SK-N-SH (cell line): ENCODE measurements at regions not wholly inside any gene's neighbourhood (a gene's known extent, or its start where the extent isn't known, plus 50 kb on each side); places are given as distances from the start of the nearest gene placed in this dataset.

Experiments used
- CTCF ChIA-PET: fragments of 300-600, 350-600 bp; formaldehyde crosslinking; extraction: SDS; loops from one replicate; lab custom pipeline; 2021; lab: Yijun Ruan, JAX
- POLR2A ChIA-PET: fragments of 350-600 bp; sonication (Branson Sonifier 250); formaldehyde crosslinking; extraction: SDS; loops from one replicate; lab custom pipeline; 2020; ENCODE audit warnings: antibody characterized with exemption, inconsistent platforms; lab: Yijun Ruan, JAX
- DNase-seq: peaks from one replicate; pipeline ENCODE4 v3.0.0; 2012
- H2AFZ ChIP-seq: fragments of 200-600 bp; sonication (generic); 2 replicates; pipeline ENCODE4 v1.8.1; 2016; ENCODE audit warnings: antibody characterized with exemption, mild to moderate bottlenecking, low read depth
- H3F3A ChIP-seq: fragments of 200-600 bp; sonication (generic); replicated peaks from 2 replicates; pipeline ENCODE3; 2016; ENCODE audit warnings: antibody characterized with exemption, mild to moderate bottlenecking; ENCODE audit not compliant: insufficient read depth
- H3K27ac ChIP-seq, 2 experiments: fragments of 200-500 bp in 1 of 2; fragments of 200-600 bp in 1 of 2; sonication (Bioruptor generic) in 1 of 2; sonication (generic), shearing (Covaris generic) in 1 of 2; 2 replicates each; pipeline versions ENCODE4 v1.5.1 to v1.6.1; 2014 to 2016; ENCODE audit warnings: low read depth in 2 of 2, inconsistent platforms in 1 of 2, low read length in 1 of 2, mild to moderate bottlenecking in 1 of 2, mixed read lengths in 1 of 2
- H3K27me3 ChIP-seq: fragments of 200-600 bp; sonication (generic), shearing (Covaris generic); 2 replicates; pipeline ENCODE4 v1.6.1; 2016; ENCODE audit warnings: mixed run types; ENCODE audit not compliant: insufficient read depth
- H3K36me3 ChIP-seq, 2 experiments: fragments of 200-500 bp in 1 of 2; fragments of 200-600 bp in 1 of 2; sonication (Bioruptor generic) in 1 of 2; sonication (generic) in 1 of 2; replicated peaks in 1 of 2; 2 replicates each; pipeline versions ENCODE3 to v1.5.1; 2014 to 2016; ENCODE audit warnings: low read length in 1 of 2, mild to moderate bottlenecking in 1 of 2; ENCODE audit not compliant: insufficient read depth in 2 of 2, control insufficient read depth in 1 of 2
- H3K4me1 ChIP-seq, 2 experiments: fragments of 200-500 bp in 1 of 2; fragments of 200-600 bp in 1 of 2; sonication (Bioruptor generic) in 1 of 2; sonication (generic), shearing (Covaris generic) in 1 of 2; 2 replicates each; pipeline versions ENCODE4 v1.5.1 to v1.6.1; 2014 to 2016; ENCODE audit warnings: low read depth in 1 of 2, low read length in 1 of 2, mixed run types in 1 of 2; ENCODE audit not compliant: insufficient read depth in 2 of 2, control insufficient read depth in 1 of 2
- H3K4me2 ChIP-seq: fragments of 200-600 bp; sonication (generic), shearing (Covaris generic); 2 replicates; pipeline ENCODE4 v1.6.1; 2017; ENCODE audit warnings: mixed run types
- H3K4me3 ChIP-seq, 2 experiments: fragments of 200-500 bp in 1 of 2; fragments of 200-600 bp in 1 of 2; sonication (Bioruptor generic) in 1 of 2; sonication (generic), shearing (Covaris generic) in 1 of 2; 2 replicates each; pipeline versions ENCODE4 v1.5.1 to v1.8.1; 2014 to 2016; ENCODE audit warnings: low read depth in 2 of 2, inconsistent platforms in 1 of 2, low read length in 1 of 2, mild to moderate bottlenecking in 1 of 2, mixed read lengths in 1 of 2, moderate library complexity in 1 of 2
- H3K79me2 ChIP-seq: fragments of 200-600 bp; sonication (generic); 2 replicates; pipeline ENCODE4 v1.8.1; 2017; ENCODE audit warnings: mild to moderate bottlenecking; ENCODE audit not compliant: insufficient read depth
- H3K9ac ChIP-seq: fragments of 200-600 bp; sonication (generic); 2 replicates; pipeline ENCODE4 v1.6.1; 2017; ENCODE audit warnings: mixed run types
- H3K9me2 ChIP-seq: fragments of 200-600 bp; sonication (generic); 2 replicates; pipeline ENCODE4 v1.6.1; 2017; ENCODE audit warnings: mixed run types
- H3K9me3 ChIP-seq: fragments of 200-600 bp; sonication (generic); 2 replicates; pipeline ENCODE4 v1.6.1; 2017; ENCODE audit warnings: mixed run types, mild to moderate bottlenecking, moderate library complexity
- H4K20me1 ChIP-seq: fragments of 200-600 bp; sonication (generic); 2 replicates; pipeline ENCODE4 v1.6.1; 2017; ENCODE audit warnings: mild to moderate bottlenecking, mixed run types; ENCODE audit not compliant: insufficient read depth
- ELF1 ChIP-seq: IDR thresholded peaks from 2 replicates; pipeline ENCODE4 v1.4.0; 2012
- FOSL2 ChIP-seq: IDR thresholded peaks from 2 replicates; pipeline ENCODE4 v1.4.0; 2012; ENCODE audit warnings: low read depth, mild to moderate bottlenecking, moderate library complexity, borderline replicate concordance
- FOXM1 ChIP-seq: IDR thresholded peaks from 2 replicates; pipeline ENCODE4 v1.4.0; 2012; ENCODE audit warnings: low read depth, mild to moderate bottlenecking
- GABPA ChIP-seq: IDR thresholded peaks from 2 replicates; pipeline ENCODE4 v1.4.0; 2012; ENCODE audit warnings: low read depth, mild to moderate bottlenecking
- JUND ChIP-seq: IDR thresholded peaks from 2 replicates; pipeline ENCODE4 v1.4.0; 2012
- MXI1 ChIP-seq: IDR thresholded peaks from 2 replicates; pipeline ENCODE4 v1.6.1; 2012; ENCODE audit warnings: mild to moderate bottlenecking, low read depth, low read length, improper control_type of control experiment
- NFIC ChIP-seq: IDR thresholded peaks from 2 replicates; pipeline ENCODE4 v1.4.0; 2012; ENCODE audit warnings: borderline replicate concordance
- PBX3 ChIP-seq: IDR thresholded peaks from 2 replicates; pipeline ENCODE4; 2012
- POLR2AphosphoS5 ChIP-seq: IDR thresholded peaks from 2 replicates; pipeline ENCODE4 v1.6.1; 2012; ENCODE audit warnings: low read depth, low read length
- RCOR1 ChIP-seq: fragments of 150-350 bp; IDR thresholded peaks from 2 replicates; pipeline ENCODE4 v1.6.1; 2017; ENCODE audit warnings: antibody characterized with exemption, low read length
- SIN3A ChIP-seq: IDR thresholded peaks from 2 replicates; pipeline ENCODE4 v1.6.1; 2012; ENCODE audit warnings: low read depth, mild to moderate bottlenecking, low read length, moderate library complexity, borderline replicate concordance
- TAF1 ChIP-seq: IDR thresholded peaks from 2 replicates; pipeline ENCODE4 v1.6.1; 2012; ENCODE audit warnings: low read depth, mild to moderate bottlenecking, low read length, moderate library complexity, borderline replicate concordance
- USF1 ChIP-seq: IDR thresholded peaks from 2 replicates; pipeline ENCODE4 v1.4.0; 2012; ENCODE audit warnings: low read depth, borderline replicate concordance
- WGBS: methylation state at CpG from one replicate; pipeline ENCODE4 v1.1.6; 2017; ENCODE audit warnings: low lambda C conversion rate; 5-methylcytosine and 5-hydroxymethylcytosine counted together

- no peak for TF ChIP-seq USF1
- no peak for TF ChIP-seq TAF1
- no peak for TF ChIP-seq NFIC
- no peak for TF ChIP-seq FOSL2
- TF ChIP-seq ELF1: no peak
Observed at GRCh38 chr4:162456106-162456505, 292.3 kb upstream of the FSTL5 start (continued).

- Histone ChIP-seq H4K20me1 (no peaks in the 10 kb centered on the region), H3K27me3 (no peaks in the 10 kb centered on the region), H3K79me2 (no peaks in the 10 kb centered on the region), H2AFZ (no peak overlapping the region), H3K4me2 (no peak overlapping the region), H3K27ac (no peak overlapping the region), H3K9me3 (no peaks in the 10 kb centered on the region), H3K9ac (no peak overlapping the region), H3K4me3 (no peak overlapping the region), H3F3A (no peaks in the 10 kb centered on the region), H3K9me2 (no peaks in the 10 kb centered on the region), H3K4me1 (no peaks in the 10 kb centered on the region), H3K36me3 (no peaks in the 10 kb centered on the region)
- CTCF ChIA-PET: no interaction called here
- POLR2A ChIA-PET: no interaction called here
- no peak for TF ChIP-seq POLR2AphosphoS5
- DNase-seq: no peak
Observed at GRCh38 chr4:162450531-162451035, 286.8 kb upstream of the FSTL5 start.

- Histone ChIP-seq H3K36me3 (no peaks in the 10 kb centered on the region), H3K4me1 (no peaks in the 10 kb centered on the region), H3K79me2 (no peaks in the 10 kb centered on the region), H4K20me1 (no peaks in the 10 kb centered on the region), H3K9me2 (no peaks in the 10 kb centered on the region), H3K27ac (no peak overlapping the region), H3K9me3 (no peaks in the 10 kb centered on the region), H2AFZ (no peak overlapping the region), H3K9ac (no peak overlapping the region), H3K27me3 (no peaks in the 10 kb centered on the region), H3K4me2 (no peak overlapping the region), H3F3A (no peaks in the 10 kb centered on the region), H3K4me3 (no peak overlapping the region)
- DNase-seq: no peak
- WGBS: 18% methylated on average over 2 of the region's 2 CpGs
- POLR2A ChIA-PET: no interaction called here
- CTCF ChIA-PET: no interaction called here
- TF ChIP-seq SIN3A (no peak), FOSL2 (no peak), JUND (no peak), TAF1 (no peak), POLR2AphosphoS5 (no peak)
Observed at GRCh38 chr4:162443510-162443909, 279.7 kb upstream of the FSTL5 start.

GRCh38 chr4:162442128-162442527 is 278.3 kb upstream of the FSTL5 start:
- Histone ChIP-seq H3K9me2 (no peaks in the 10 kb centered on the region), H2AFZ (no peak overlapping the region), H3K79me2 (no peaks in the 10 kb centered on the region), H3K4me2 (no peak overlapping the region), H4K20me1 (no peaks in the 10 kb centered on the region), H3F3A (no peaks in the 10 kb centered on the region), H3K9ac (no peak overlapping the region), H3K4me3 (no peak overlapping the region), H3K27me3 (no peaks in the 10 kb centered on the region), H3K4me1 (no peaks in the 10 kb centered on the region), H3K36me3 (no peaks in the 10 kb centered on the region), H3K9me3 (no peaks in the 10 kb centered on the region), H3K27ac (no peak overlapping the region)
- WGBS: 12% methylated on average over 2 of the region's 2 CpGs
- no peak for TF ChIP-seq RCOR1
- no peak for TF ChIP-seq MXI1
- TF ChIP-seq PBX3: no peak
- TF ChIP-seq FOXM1: no peak
- TF ChIP-seq GABPA: no peak
- ChIA-PET POLR2A (no interaction called here), CTCF (no interaction called here)
- DNase-seq: no peak
